ENCODE measurements at regions not wholly inside any gene's neighbourhood (a gene's known extent, or its start where the extent isn't known, plus 50 kb on each side); places are given as distances from the start of the nearest gene placed in this dataset.
A peak's percentile ranks its signal among the peaks of the same experiment; 100 is the strongest.

DNA sequence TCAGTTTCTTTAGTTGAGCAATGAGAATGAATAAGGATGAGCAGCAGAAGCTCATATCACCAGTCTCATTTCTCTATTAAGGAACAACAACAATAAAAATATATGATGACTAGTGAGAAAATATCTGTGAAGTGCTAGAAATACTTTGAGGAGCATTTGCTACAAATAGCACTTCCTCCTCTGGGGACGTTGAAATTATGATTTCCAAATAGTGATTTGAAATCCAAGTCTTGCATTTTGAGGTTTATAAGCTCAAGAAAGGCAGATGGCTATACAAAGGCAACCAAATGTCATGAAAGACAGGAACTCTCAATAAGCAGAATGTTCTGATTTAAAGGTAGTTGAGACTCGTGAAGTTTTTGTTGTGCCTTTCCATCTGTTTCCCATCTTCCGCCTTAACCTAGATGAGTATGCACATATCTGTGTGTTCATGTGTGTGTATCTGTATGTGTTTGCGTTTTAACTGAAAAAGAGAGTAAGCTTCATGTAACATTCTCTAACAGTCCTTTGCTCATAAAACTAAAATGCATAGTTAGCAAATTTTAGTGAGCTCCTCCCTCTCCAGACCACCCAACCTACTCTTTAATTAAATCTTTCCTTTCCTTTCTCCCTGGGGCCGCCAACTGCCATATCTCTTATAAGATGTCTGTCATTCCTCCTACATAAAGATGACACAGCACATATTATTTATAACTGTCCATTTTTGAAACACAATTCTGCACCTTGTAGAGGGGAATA lies 222.6 kb upstream of the RASGEF1B start:
- TF ChIP-seq CTCF (conservative IDR thresholded peaks at IDR 0.05) = no peak
- H3K27ac ChIP-seq = no peak overlapping the region

DNA sequence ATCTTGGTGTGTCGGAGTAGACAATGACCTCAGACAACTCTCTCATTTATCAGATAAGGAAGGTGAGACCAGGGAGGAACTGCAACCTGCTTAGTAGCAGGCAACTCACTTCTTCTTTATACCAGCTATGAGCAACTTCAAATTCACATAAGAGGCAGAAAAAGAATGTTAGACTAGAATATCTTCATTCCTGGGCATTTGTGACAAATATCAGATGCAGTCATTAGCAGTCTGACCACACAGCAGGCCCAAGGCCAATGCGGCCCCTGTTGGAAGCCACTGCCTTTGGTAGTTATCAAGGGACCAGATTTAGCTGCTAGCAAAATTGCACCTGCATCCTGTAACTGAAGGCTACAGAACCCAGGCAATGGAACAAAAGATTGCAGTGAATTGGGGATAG lies 219.2 kb upstream of the RASGEF1B start:
- TF ChIP-seq CTCF (conservative IDR thresholded peaks at IDR 0.05) = no peak
- no peak overlapping the region for H3K27ac ChIP-seq

GRCh38 chr4:81688085-81688484 lies 216.4 kb upstream of the RASGEF1B start:
- TF ChIP-seq CTCF (conservative IDR thresholded peaks at IDR 0.05) = peak; percentile 68
- no peak overlapping the region for H3K27ac ChIP-seq

DNA sequence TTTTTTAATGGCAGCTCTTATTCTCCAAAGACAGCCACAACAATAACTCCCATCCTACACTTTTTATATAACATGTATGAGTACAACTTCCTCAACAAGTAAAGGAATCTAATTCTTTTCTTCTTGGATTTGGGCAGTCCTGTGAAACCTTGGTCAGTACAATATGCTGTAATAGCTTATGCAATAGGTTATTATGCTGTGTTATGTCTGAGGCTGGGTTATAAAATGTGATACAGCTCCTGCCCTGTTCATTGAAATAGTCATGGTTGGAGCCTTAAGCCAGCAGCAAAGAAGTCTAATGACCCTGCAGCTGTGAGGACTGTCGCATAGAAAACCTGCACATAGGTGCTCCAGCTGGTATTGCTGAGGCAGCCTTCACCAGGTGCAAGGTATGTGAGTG lies 215.8 kb upstream of the RASGEF1B start:
- H3K27ac ChIP-seq = no peak overlapping the region
- TF ChIP-seq CTCF (conservative IDR thresholded peaks at IDR 0.05) = no peak

DNA sequence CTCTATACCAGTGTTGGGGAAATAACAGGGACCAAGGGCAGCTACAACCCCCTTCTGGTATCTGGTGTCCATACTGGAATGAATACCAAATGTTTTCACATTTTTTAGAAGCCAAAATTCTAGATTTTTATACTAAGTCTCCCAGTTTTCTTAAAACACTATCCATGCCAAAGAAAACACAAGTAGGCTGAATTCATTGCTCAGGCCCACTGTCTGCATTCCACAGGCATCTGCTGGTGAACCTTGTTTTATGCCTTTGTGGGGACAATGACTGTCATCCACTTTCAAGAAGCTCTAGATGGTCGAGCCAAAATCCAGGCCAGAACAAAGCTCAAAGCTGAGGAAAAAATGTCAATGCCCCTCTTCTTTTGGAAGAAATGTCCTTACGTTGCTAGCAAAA lies 213.4 kb upstream of the RASGEF1B start:
- TF ChIP-seq CTCF (conservative IDR thresholded peaks at IDR 0.05) = no peak
- H3K27ac ChIP-seq = no peak overlapping the region

GRCh38 chr4:81684352-81684751 lies 212.6 kb upstream of the RASGEF1B start:
- TF ChIP-seq CTCF (conservative IDR thresholded peaks at IDR 0.05) = no peak
- H3K27ac ChIP-seq = no peak overlapping the region

- H3K27ac ChIP-seq = no peak overlapping the region
- TF ChIP-seq CTCF (conservative IDR thresholded peaks at IDR 0.05) = no peak
These were observed 210.8 kb upstream of the RASGEF1B start for GRCh38 chr4:81682492-81682891.

Measured in VCaP (cell line).